Vagina (tissue), 2 donors: ENCODE measurements at regions not wholly inside any gene's neighbourhood (a gene's known extent, or its start where the extent isn't known, plus 50 kb on each side); places are given as distances from the start of the nearest gene placed in this dataset.

ENCODE experiments used
- DNase-seq, 2 donors: peaks; one replicate each; pipeline ENCODE4 v3.0.0-alpha.2; 2017; ENCODE audit errors: extremely low spot score in 2 of 2
- H3K27ac ChIP-seq: fragments of 200-600 bp; sonication (generic); one replicate; pipeline ENCODE4 v1.5.1; 2019
- H3K27me3 ChIP-seq: fragments of 200-600 bp; sonication (generic); one replicate; pipeline ENCODE4 v1.5.1; 2019
- H3K36me3 ChIP-seq, 2 donors: fragments of 200-600 bp; sonication (generic); one replicate each; pipeline ENCODE4 v1.5.1; 2017 to 2019
- H3K4me1 ChIP-seq: fragments of 200-600 bp; sonication (generic); one replicate; pipeline ENCODE4 v1.5.1; 2019
- H3K4me3 ChIP-seq, 2 donors: fragments of 200-600 bp; sonication (generic); 1 replicate in 1 of 2; 2 replicates in 1 of 2; pipeline ENCODE4 v1.5.1; 2016 to 2019
- H3K9me3 ChIP-seq: fragments of 200-600 bp; sonication (generic); one replicate; pipeline ENCODE4 v1.5.1; 2019
- CTCF ChIP-seq, 3 experiments: fragments of 450-650 bp in 2 of 3; fragments of 200-600 bp in 1 of 3; sonication (generic) in 1 of 3; IDR thresholded peaks; one replicate each; pipeline ENCODE4 v1.5.1; 2017 to 2019; ENCODE audit warnings: antibody characterized with exemption in 3 of 3, mild to moderate bottlenecking in 2 of 3, moderate library complexity in 2 of 3
- POLR2A ChIP-seq, 2 donors: fragments of 450-650 bp; IDR thresholded peaks; one replicate each; pipeline ENCODE4 v1.6.1; 2017; ENCODE audit warnings: antibody characterized with exemption in 2 of 2, mild to moderate bottlenecking in 2 of 2, moderate library complexity in 2 of 2
- POLR2AphosphoS5 ChIP-seq, 2 donors: sonication (generic); formaldehyde crosslinking; IDR thresholded peaks; one replicate each; pipeline ENCODE4 v1.9.0; 2017; ENCODE audit warnings: antibody characterized with exemption in 2 of 2, mild to moderate bottlenecking in 2 of 2, low read depth in 1 of 2; ENCODE audit not compliant: insufficient read depth in 1 of 2
- intact Hi-C: fragments of 100-400 bp; cut with DNase I; formaldehyde crosslinking; loops from one replicate; pipeline ENCODE4 v1.15.1; 2023

DNA sequence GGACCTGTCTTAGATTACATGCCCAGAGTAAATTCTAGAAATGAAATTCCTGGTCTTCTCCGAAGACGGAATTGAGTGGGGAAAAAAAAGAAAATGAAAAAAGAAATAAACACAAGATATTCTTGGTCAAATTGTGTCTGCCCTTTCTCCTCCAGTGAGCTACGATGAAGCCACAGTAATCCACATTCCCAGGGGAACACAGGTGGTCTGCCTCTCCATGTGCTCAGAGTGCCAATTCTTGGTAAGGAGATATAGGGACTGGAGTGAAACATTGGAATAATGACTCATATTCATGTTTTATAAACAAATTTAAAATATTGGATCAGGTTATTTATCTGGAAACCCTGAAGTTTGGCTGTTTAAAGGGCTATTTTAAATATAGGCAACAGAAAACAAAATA lies 54.2 kb upstream of the MGST2 start:
- no peaks in the 10 kb centered on the region for H3K36me3 ChIP-seq
- H3K27ac ChIP-seq = no peak overlapping the region
- no peaks in the 10 kb centered on the region for H3K9me3 ChIP-seq
- H3K4me1 ChIP-seq = peaks cover 21% of the 10 kb centered on the region
- intact Hi-C loops = no loop called here
- no peaks in the 10 kb centered on the region for H3K27me3 ChIP-seq
- no peak for DNase-seq
- no peak for TF ChIP-seq CTCF (IDR thresholded peaks at IDR 0.05)
- TF ChIP-seq POLR2A (IDR thresholded peaks at IDR 0.05) = no peak
- no peak for TF ChIP-seq POLR2AphosphoS5 (IDR thresholded peaks at IDR 0.05; ENCODE audit: insufficient read depth in 1 of 2, low read depth in 1 of 2)
- no peak overlapping the region for H3K4me3 ChIP-seq

DNA sequence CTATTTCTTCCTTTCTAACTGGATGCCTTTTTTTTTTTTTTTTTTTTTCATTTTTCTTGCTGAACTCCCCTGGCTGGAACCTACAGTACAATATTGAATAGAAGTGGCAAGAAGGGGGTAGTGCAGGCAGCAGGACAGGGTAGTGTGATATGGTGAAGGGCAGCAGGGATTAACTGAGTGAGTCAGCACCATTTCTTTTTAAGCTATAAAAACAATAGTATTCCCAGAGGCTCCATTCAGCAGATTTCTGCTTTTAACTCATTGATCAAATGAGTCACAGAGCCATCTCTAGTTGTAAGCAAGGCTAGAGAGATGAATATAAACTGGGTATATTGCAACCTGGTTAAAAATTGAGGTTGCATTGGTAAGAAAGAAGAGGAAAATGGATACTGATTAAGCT lies 53.6 kb upstream of the SETD7 start:
- Histone ChIP-seq H3K27ac (no peak overlapping the region), H3K4me3 (no peak overlapping the region), H3K9me3 (no peaks in the 10 kb centered on the region), H3K27me3 (no peaks in the 10 kb centered on the region), H3K36me3 (no peaks in the 10 kb centered on the region), H3K4me1 (peaks cover 34% of the 10 kb centered on the region)
- DNase-seq = no peak
- intact Hi-C loops = no loop called here
- TF ChIP-seq POLR2A (IDR thresholded peaks at IDR 0.05) (no peak), POLR2AphosphoS5 (IDR thresholded peaks at IDR 0.05; ENCODE audit: insufficient read depth in 1 of 2, low read depth in 1 of 2) (no peak), CTCF (IDR thresholded peaks at IDR 0.05) (no peak)

DNA sequence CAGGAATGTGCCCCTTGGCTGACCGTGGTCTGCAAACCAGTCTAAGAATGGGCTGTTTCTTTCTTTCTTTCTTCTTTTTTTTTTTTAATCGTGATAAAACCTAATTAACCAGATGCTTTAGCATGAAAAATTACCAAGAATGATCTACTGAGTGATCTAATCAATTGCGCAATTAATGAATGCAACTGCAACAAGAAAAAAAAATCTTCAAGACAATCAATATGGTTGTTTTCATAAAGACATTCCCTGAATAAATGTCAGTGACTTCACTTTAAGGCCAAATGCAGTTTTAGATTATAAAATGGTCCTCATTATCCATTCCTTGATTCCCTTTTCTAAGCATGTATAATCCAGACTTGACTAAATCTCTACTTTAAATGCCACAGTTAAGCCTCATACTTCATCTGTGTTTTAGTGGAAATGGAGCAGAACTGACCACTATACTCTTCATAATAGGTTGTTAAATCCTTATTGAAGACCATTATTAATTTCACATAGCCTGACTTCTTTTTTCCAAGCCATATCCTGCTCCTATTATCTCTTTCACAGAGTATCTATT lies 51.6 kb upstream of the SETD7 start:
- Histone ChIP-seq H3K36me3 (no peaks in the 10 kb centered on the region), H3K4me3 (peak overlapping the region in 1 of 2 donors; percentile 26), H3K27me3 (no peaks in the 10 kb centered on the region), H3K27ac (peak overlapping the region; percentile 53), H3K9me3 (no peaks in the 10 kb centered on the region), H3K4me1 (peaks cover 34% of the 10 kb centered on the region)
- DNase-seq = no peak
- no peak for TF ChIP-seq CTCF (IDR thresholded peaks at IDR 0.05)
- TF ChIP-seq POLR2A (IDR thresholded peaks at IDR 0.05) = no peak
- no peak for TF ChIP-seq POLR2AphosphoS5 (IDR thresholded peaks at IDR 0.05; ENCODE audit: insufficient read depth in 1 of 2, low read depth in 1 of 2)
- intact Hi-C loops = no loop called here

DNA sequence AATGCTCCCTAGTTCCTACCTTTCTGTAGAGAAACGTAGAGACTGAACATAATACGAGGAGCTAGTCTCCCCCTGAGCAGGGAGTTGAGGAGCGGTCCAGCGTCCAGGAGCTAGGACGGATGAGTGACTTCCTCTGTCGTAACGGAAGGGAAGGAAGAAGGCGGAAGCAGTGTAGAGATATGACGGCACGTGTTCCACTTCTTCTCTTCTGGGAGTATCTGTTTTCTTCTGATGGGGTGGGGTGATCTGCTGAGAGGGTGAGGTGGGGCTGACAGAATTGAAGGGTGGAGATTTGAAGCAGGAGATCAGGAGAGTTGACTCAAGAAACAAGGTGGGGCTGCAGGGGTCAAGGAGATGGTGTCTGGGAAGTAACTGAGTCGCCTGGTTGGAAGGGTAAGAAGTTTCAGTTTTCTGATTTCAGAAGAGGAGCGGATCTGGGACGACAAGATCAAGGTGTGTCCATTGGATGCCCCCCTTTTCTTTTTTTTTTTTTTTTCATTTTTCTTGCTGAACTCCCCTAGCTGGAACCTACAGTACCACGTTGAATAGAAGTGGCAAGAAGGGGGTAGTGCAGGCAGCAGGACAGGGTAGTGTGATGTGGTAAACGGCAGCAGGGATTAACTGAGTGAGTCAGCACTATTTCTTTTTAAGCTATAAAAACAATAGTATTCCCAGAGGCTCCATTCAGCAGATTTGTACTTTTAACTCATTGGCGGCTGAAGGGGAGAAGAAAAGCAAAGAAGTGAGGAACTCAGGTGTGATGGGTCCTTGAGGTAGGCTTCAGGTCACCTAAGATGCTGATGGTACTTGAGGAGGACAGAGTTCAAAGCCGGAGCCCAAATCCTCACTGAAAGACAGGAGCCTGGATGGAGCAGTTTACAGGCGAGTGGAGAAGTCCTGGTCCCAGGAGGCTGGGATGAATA lies 50.8 kb upstream of the SETD7 start:
- peaks cover 34% of the 10 kb centered on the region for H3K4me1 ChIP-seq
- peak overlapping the region; percentile 4 to 26 for H3K4me3 ChIP-seq
- no peaks in the 10 kb centered on the region for H3K36me3 ChIP-seq
- no peaks in the 10 kb centered on the region for H3K9me3 ChIP-seq
- TF ChIP-seq CTCF (IDR thresholded peaks at IDR 0.05) (no peak), POLR2AphosphoS5 (IDR thresholded peaks at IDR 0.05; ENCODE audit: insufficient read depth in 1 of 2, low read depth in 1 of 2) (no peak), POLR2A (IDR thresholded peaks at IDR 0.05) (no peak)
- no peaks in the 10 kb centered on the region for H3K27me3 ChIP-seq
- H3K27ac ChIP-seq = peak overlapping the region; percentile 53
- intact Hi-C loops = no loop called here
- DNase-seq = no peak

GRCh38 chr4:139606103-139606502 lies 50.1 kb upstream of the SETD7 start:
- intact Hi-C loops = no loop called here
- Histone ChIP-seq H3K27ac (peak overlapping the region; percentile 53), H3K27me3 (no peaks in the 10 kb centered on the region), H3K36me3 (no peaks in the 10 kb centered on the region), H3K4me3 (no peak overlapping the region), H3K9me3 (no peaks in the 10 kb centered on the region), H3K4me1 (peaks cover 34% of the 10 kb centered on the region)
- no peak for DNase-seq
- TF ChIP-seq CTCF (IDR thresholded peaks at IDR 0.05) (no peak), POLR2AphosphoS5 (IDR thresholded peaks at IDR 0.05; ENCODE audit: insufficient read depth in 1 of 2, low read depth in 1 of 2) (no peak), POLR2A (IDR thresholded peaks at IDR 0.05) (no peak)
